ENCODE measurements at regions not wholly inside any gene's neighbourhood (a gene's known extent, or its start where the extent isn't known, plus 50 kb on each side); places are given as distances from the start of the nearest gene placed in this dataset.

DNA sequence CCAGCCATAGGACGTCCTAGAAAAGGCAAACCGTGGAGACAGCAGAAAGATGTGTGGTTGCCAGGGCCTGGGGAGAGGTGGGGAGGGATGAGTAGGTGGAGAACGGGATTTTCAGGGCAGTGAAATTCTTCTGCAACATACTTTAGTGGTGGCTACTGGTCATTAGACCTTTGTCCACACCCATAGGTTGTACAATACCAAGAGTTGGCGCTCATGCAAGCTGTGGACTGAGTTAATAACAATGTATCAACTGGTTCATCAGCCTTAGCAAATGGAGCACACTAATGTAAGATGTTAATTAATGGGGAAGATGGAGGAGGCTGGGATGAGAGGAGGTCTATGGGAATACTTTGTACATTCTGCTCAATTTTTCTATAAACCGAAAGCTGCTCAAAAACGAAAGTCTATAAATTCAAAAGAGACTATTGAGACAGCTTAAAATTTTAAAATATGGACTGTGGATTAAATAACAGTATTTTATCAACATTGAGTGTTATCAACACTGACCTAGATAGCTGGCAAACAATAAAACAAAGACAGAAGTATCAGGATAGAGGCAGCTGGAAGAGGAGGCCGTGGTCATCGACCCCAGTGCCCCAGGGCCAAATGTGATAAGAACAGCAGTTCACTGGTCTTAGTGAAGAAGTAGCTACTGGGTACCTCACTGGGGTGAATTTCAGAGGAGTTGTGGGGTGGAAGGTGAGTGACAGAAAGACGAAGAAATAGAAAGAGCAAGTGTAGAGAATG lies 90.9 kb downstream of the SYNE3 start:
- Histone ChIP-seq H3K18ac (ENCODE audit: low read length) (no peak overlapping the region), H4K91ac (ENCODE audit: low read depth, low read length) (no peak overlapping the region), H2BK5ac (ENCODE audit: low read depth, low read length, poor library complexity) (no peak overlapping the region), H4K12ac (ENCODE audit: low read depth, low read length) (no peak overlapping the region), H3K36me3 (ENCODE audit: control insufficient read depth in 1 of 2, insufficient read depth in 2 of 2, low read length in 2 of 2) (no peaks in the 10 kb centered on the region), H3K23ac (ENCODE audit: low read length) (no peak overlapping the region), H3K27me3 (ENCODE audit: insufficient read depth, low read length) (no peaks in the 10 kb centered on the region), H3K4me3 (ENCODE audit: low read depth, low read length) (no peak overlapping the region), H3K14ac (ENCODE audit: low read length) (no peak overlapping the region), H4K8ac (ENCODE audit: low read depth, low read length) (no peak overlapping the region), H3K27ac (ENCODE audit: low read depth, low read length) (no peak overlapping the region), H3K79me2 (ENCODE audit: control insufficient read depth, insufficient read depth, low read length, poor library complexity) (no peaks in the 10 kb centered on the region), H3K9ac (ENCODE audit: low read length) (no peak overlapping the region), H3K9me3 (ENCODE audit: insufficient read depth, low read depth, low read length) (peaks cover 4% of the 10 kb centered on the region), H2AK5ac (ENCODE audit: low read length) (no peak overlapping the region), H3K4me1 (ENCODE audit: control insufficient read depth in 1 of 2, insufficient read depth in 2 of 2, low read length in 2 of 2) (no peaks in the 10 kb centered on the region), H3K79me1 (ENCODE audit: low read length) (no peaks in the 10 kb centered on the region), H3K4me2 (ENCODE audit: low read length) (no peak overlapping the region), H2BK12ac (ENCODE audit: low read length) (no peak overlapping the region), H3K4ac (ENCODE audit: low read depth, low read length) (no peak overlapping the region), H2BK120ac (ENCODE audit: insufficient read depth, low read length, poor library complexity) (no peak overlapping the region), H2AFZ (ENCODE audit: insufficient read depth, low read length, poor library complexity) (no peak overlapping the region)
- no CpG with 5 or more reads among the region's 9 CpGs for WGBS (ENCODE audit: extremely low coverage, insufficient coverage, insufficient read length)
- DNase-seq = no peak

DNA sequence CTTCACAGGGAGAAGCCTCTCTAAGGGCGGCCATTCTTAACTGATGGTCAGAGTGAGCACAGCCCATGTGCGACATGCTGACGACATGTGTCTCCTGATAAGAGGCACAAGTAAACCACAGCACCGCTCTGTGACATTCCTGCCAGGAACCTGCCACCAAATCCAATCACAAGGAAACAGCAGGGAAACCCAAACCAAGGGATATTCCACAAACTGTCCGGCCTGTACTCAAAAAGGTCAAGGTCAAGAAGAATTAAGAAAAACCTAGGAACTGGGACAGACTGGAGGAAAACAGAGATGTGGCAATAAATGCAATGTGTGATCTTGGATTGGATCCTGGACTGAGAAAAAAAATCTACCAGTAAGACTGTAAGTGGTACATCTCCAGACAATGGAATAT lies 91.9 kb downstream of the SYNE3 start:
- Histone ChIP-seq H3K79me1 (ENCODE audit: low read length) (no peaks in the 10 kb centered on the region), H3K36me3 (ENCODE audit: control insufficient read depth in 1 of 2, insufficient read depth in 2 of 2, low read length in 2 of 2) (no peaks in the 10 kb centered on the region), H3K14ac (ENCODE audit: low read length) (no peak overlapping the region), H3K4me1 (ENCODE audit: control insufficient read depth in 1 of 2, insufficient read depth in 2 of 2, low read length in 2 of 2) (no peaks in the 10 kb centered on the region), H3K79me2 (ENCODE audit: control insufficient read depth, insufficient read depth, low read length, poor library complexity) (no peaks in the 10 kb centered on the region), H3K4ac (ENCODE audit: low read depth, low read length) (no peak overlapping the region), H3K9me3 (ENCODE audit: insufficient read depth, low read depth, low read length) (peaks cover 4% of the 10 kb centered on the region), H3K4me2 (ENCODE audit: low read length) (no peak overlapping the region), H3K23ac (ENCODE audit: low read length) (no peak overlapping the region), H2BK5ac (ENCODE audit: low read depth, low read length, poor library complexity) (no peak overlapping the region), H3K27me3 (ENCODE audit: insufficient read depth, low read length) (no peaks in the 10 kb centered on the region), H4K91ac (ENCODE audit: low read depth, low read length) (no peak overlapping the region), H2BK120ac (ENCODE audit: insufficient read depth, low read length, poor library complexity) (no peak overlapping the region), H3K9ac (ENCODE audit: low read length) (no peak overlapping the region), H2AK5ac (ENCODE audit: low read length) (no peak overlapping the region), H4K12ac (ENCODE audit: low read depth, low read length) (no peak overlapping the region), H3K27ac (ENCODE audit: low read depth, low read length) (no peak overlapping the region), H4K8ac (ENCODE audit: low read depth, low read length) (no peak overlapping the region), H2AFZ (ENCODE audit: insufficient read depth, low read length, poor library complexity) (no peak overlapping the region), H2BK12ac (ENCODE audit: low read length) (no peak overlapping the region), H3K4me3 (ENCODE audit: low read depth, low read length) (no peak overlapping the region), H3K18ac (ENCODE audit: low read length) (no peak overlapping the region)
- DNase-seq = no peak
- no CpG with 5 or more reads among the region's 5 CpGs for WGBS (ENCODE audit: extremely low coverage, insufficient coverage, insufficient read length)

DNA sequence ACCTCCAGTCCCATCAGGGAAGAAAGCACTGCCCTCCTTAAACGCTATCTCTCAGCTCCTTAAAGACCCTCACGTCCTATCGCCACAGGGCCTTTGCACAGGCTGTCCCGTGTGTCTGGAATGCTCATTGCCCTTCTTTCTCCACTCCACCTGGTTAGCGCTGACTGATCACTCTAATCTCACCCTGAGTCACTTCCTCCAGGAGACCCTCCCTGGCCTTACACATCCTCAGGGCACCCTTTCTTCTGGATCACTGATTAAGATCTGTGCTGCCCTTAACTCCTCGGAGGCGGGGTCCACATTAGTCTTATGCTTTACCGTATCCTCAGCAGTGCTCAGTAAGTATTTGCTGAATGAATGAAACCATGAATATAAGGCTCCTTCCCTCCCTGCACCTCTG lies 94.7 kb downstream of the SYNE3 start:
- no peak overlapping the region for H2AK5ac ChIP-seq (ENCODE audit: low read length)
- H3K14ac ChIP-seq (ENCODE audit: low read length) = no peak overlapping the region
- H3K18ac ChIP-seq (ENCODE audit: low read length) = no peak overlapping the region
- H4K8ac ChIP-seq (ENCODE audit: low read depth, low read length) = no peak overlapping the region
- H3K9me3 ChIP-seq (ENCODE audit: insufficient read depth, low read depth, low read length) = peaks cover 4% of the 10 kb centered on the region
- no peak overlapping the region for H2BK5ac ChIP-seq (ENCODE audit: low read depth, low read length, poor library complexity)
- H3K23ac ChIP-seq (ENCODE audit: low read length) = no peak overlapping the region
- no peak overlapping the region for H4K91ac ChIP-seq (ENCODE audit: low read depth, low read length)
- no peaks in the 10 kb centered on the region for H3K27me3 ChIP-seq (ENCODE audit: insufficient read depth, low read length)
- H4K12ac ChIP-seq (ENCODE audit: low read depth, low read length) = no peak overlapping the region
- H2BK120ac ChIP-seq (ENCODE audit: insufficient read depth, low read length, poor library complexity) = no peak overlapping the region
- H3K36me3 ChIP-seq (ENCODE audit: control insufficient read depth in 1 of 2, insufficient read depth in 2 of 2, low read length in 2 of 2) = no peaks in the 10 kb centered on the region
- H3K4me3 ChIP-seq (ENCODE audit: low read depth, low read length) = no peak overlapping the region
- H3K27ac ChIP-seq (ENCODE audit: low read depth, low read length) = no peak overlapping the region
- H3K4me1 ChIP-seq (ENCODE audit: control insufficient read depth in 1 of 2, insufficient read depth in 2 of 2, low read length in 2 of 2) = no peaks in the 10 kb centered on the region
- H3K4ac ChIP-seq (ENCODE audit: low read depth, low read length) = no peak overlapping the region
- no peak overlapping the region for H3K4me2 ChIP-seq (ENCODE audit: low read length)
- WGBS (ENCODE audit: extremely low coverage, insufficient coverage, insufficient read length) = no CpG with 5 or more reads among the region's 8 CpGs
- H3K79me1 ChIP-seq (ENCODE audit: low read length) = no peaks in the 10 kb centered on the region
- no peak overlapping the region for H2AFZ ChIP-seq (ENCODE audit: insufficient read depth, low read length, poor library complexity)
- no peak overlapping the region for H2BK12ac ChIP-seq (ENCODE audit: low read length)
- H3K9ac ChIP-seq (ENCODE audit: low read length) = no peak overlapping the region
- no peaks in the 10 kb centered on the region for H3K79me2 ChIP-seq (ENCODE audit: control insufficient read depth, insufficient read depth, low read length, poor library complexity)
- DNase-seq = peak; percentile 52 to 74

DNA sequence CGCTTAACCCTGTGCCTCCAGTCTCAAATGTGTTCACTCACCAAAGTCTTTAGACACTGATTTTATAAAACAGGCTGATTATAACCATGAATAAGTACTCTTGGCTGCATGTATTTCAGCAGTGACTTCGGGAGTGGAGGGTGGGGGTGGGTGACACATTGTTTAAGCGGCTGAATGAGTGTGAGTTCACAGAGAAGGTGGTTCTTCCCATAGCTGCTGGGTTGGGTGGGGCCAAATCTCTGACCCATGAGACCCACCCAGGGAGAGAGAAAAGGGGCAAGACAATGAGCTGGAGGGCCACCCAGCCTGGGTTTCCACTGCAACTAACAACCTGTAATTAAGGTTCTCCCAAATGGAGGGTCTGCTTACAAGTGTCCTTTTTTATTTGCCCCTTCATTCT lies 96.4 kb downstream of the SYNE3 start:
- Histone ChIP-seq H3K36me3 (ENCODE audit: control insufficient read depth in 1 of 2, insufficient read depth in 2 of 2, low read length in 2 of 2) (no peaks in the 10 kb centered on the region), H2BK120ac (ENCODE audit: insufficient read depth, low read length, poor library complexity) (no peak overlapping the region), H2BK12ac (ENCODE audit: low read length) (no peak overlapping the region), H3K4me3 (ENCODE audit: low read depth, low read length) (no peak overlapping the region), H2AK5ac (ENCODE audit: low read length) (no peak overlapping the region), H3K27ac (ENCODE audit: low read depth, low read length) (no peak overlapping the region), H3K9me3 (ENCODE audit: insufficient read depth, low read depth, low read length) (peaks cover 6% of the 10 kb centered on the region), H4K12ac (ENCODE audit: low read depth, low read length) (no peak overlapping the region), H4K91ac (ENCODE audit: low read depth, low read length) (no peak overlapping the region), H3K79me1 (ENCODE audit: low read length) (no peaks in the 10 kb centered on the region), H3K4me2 (ENCODE audit: low read length) (no peak overlapping the region), H3K18ac (ENCODE audit: low read length) (no peak overlapping the region), H3K9ac (ENCODE audit: low read length) (no peak overlapping the region), H3K4ac (ENCODE audit: low read depth, low read length) (no peak overlapping the region), H3K27me3 (ENCODE audit: insufficient read depth, low read length) (no peaks in the 10 kb centered on the region), H2BK5ac (ENCODE audit: low read depth, low read length, poor library complexity) (no peak overlapping the region), H3K23ac (ENCODE audit: low read length) (no peak overlapping the region), H2AFZ (ENCODE audit: insufficient read depth, low read length, poor library complexity) (no peak overlapping the region), H3K14ac (ENCODE audit: low read length) (no peak overlapping the region), H3K4me1 (ENCODE audit: control insufficient read depth in 1 of 2, insufficient read depth in 2 of 2, low read length in 2 of 2) (no peaks in the 10 kb centered on the region), H4K8ac (ENCODE audit: low read depth, low read length) (no peak overlapping the region), H3K79me2 (ENCODE audit: control insufficient read depth, insufficient read depth, low read length, poor library complexity) (no peaks in the 10 kb centered on the region)
- DNase-seq = no peak
- WGBS (ENCODE audit: extremely low coverage, insufficient coverage, insufficient read length) = no CpG with 5 or more reads among the region's 3 CpGs

Data from trophoblast cell (in vitro differentiated cells and primary cell).